IMR-90 (cell line): ENCODE measurements at regions not wholly inside any gene's neighbourhood (a gene's known extent, or its start where the extent isn't known, plus 50 kb on each side); places are given as distances from the start of the nearest gene placed in this dataset.

Source experiments
- RFX5 ChIP-seq: IDR thresholded peaks from 2 replicates; pipeline ENCODE4 v1.8.0; 2012; ENCODE audit warnings: low read depth, mild to moderate bottlenecking, low read length, moderate library complexity
- TF ChIP-seq, protein P1 (sequence below): conservative IDR thresholded peaks from 2 replicates; pipeline ENCODE4 v1.5.1; 2012; ENCODE audit warnings: mild to moderate bottlenecking, low read depth, low read length, improper control_type of control experiment

DNA sequence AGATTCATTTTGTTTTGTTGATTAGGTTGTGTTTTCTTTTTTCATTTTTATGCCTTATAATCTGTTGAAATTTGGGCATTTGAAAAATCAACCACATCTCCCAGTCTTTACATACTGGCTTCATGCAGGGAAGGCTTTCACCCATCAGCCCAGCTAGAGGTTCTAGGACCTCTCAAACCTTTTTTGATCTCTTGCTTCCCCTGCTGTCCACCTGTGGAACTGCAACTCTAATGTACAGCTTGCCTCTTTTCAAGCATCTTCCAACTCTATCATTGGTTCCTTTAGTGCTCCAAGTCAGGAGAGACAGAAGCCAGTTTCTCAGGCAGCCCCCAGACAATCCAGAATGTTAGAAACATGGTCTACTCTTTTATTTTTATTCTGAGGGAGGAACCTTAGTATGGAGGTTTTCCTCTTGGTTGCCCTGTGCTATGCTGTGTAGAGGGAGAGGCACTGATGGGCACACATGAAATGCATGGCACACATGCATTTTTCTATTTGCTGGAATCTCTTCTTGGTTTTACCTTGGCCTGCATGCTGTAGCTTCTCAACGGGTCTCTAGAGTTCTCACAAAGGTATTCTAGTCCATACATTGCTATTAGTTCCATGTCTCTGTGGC, 107.2 kb upstream of the L3MBTL4 start:
- TF ChIP-seq, protein P1, sequence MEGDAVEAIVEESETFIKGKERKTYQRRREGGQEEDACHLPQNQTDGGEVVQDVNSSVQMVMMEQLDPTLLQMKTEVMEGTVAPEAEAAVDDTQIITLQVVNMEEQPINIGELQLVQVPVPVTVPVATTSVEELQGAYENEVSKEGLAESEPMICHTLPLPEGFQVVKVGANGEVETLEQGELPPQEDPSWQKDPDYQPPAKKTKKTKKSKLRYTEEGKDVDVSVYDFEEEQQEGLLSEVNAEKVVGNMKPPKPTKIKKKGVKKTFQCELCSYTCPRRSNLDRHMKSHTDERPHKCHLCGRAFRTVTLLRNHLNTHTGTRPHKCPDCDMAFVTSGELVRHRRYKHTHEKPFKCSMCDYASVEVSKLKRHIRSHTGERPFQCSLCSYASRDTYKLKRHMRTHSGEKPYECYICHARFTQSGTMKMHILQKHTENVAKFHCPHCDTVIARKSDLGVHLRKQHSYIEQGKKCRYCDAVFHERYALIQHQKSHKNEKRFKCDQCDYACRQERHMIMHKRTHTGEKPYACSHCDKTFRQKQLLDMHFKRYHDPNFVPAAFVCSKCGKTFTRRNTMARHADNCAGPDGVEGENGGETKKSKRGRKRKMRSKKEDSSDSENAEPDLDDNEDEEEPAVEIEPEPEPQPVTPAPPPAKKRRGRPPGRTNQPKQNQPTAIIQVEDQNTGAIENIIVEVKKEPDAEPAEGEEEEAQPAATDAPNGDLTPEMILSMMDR, result peak; percentile 74
- no peak for TF ChIP-seq RFX5
